ENCODE measurements at regions not wholly inside any gene's neighbourhood (a gene's known extent, or its start where the extent isn't known, plus 50 kb on each side); places are given as distances from the start of the nearest gene placed in this dataset.

DNA sequence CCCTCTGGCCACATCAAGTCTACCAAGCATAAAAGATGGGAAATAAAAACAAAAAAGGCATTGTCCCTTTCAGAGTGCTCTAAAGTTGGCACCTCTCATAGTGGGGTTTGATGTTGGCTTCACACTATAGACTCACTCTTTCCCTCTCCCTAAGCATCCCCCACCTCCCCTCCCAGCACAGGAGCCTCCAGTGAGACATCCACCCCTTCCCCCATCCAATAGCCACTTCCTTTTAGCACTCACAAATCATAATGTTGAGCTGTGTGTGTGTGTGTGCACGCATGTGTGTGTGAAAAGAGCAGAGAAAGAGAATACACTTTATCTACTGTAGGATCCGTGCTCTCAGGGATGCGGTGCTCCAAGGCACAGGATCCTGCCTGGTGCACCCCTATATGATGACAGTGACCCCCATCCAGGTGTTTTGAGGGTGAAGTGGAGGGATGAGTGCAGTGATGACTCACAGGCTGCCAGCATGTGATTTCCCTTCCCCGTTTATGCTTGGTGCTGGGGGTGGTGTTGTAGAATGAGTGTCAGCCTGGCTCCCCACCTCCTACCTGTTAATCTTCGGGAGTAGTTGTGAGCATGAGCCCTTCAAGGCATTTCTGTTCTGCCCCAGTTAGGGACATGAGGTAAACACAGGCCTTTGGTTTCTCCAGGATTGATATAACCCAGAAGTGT is 235.2 kb upstream of the B3GAT1 start:
- TF ChIP-seq, protein P1, sequence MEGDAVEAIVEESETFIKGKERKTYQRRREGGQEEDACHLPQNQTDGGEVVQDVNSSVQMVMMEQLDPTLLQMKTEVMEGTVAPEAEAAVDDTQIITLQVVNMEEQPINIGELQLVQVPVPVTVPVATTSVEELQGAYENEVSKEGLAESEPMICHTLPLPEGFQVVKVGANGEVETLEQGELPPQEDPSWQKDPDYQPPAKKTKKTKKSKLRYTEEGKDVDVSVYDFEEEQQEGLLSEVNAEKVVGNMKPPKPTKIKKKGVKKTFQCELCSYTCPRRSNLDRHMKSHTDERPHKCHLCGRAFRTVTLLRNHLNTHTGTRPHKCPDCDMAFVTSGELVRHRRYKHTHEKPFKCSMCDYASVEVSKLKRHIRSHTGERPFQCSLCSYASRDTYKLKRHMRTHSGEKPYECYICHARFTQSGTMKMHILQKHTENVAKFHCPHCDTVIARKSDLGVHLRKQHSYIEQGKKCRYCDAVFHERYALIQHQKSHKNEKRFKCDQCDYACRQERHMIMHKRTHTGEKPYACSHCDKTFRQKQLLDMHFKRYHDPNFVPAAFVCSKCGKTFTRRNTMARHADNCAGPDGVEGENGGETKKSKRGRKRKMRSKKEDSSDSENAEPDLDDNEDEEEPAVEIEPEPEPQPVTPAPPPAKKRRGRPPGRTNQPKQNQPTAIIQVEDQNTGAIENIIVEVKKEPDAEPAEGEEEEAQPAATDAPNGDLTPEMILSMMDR (IDR thresholded peaks at IDR 0.05; ENCODE audit: insufficient read depth, low read length, missing control alignments): no peak
- H3K4me3 ChIP-seq (ENCODE audit: low read depth, low read length): no peak overlapping the region
- CTCF ChIA-PET: no interaction called here
- POLR2A ChIA-PET: no interaction called here
- no peak for DNase-seq (ENCODE audit: low read depth, low spot score)

DNA sequence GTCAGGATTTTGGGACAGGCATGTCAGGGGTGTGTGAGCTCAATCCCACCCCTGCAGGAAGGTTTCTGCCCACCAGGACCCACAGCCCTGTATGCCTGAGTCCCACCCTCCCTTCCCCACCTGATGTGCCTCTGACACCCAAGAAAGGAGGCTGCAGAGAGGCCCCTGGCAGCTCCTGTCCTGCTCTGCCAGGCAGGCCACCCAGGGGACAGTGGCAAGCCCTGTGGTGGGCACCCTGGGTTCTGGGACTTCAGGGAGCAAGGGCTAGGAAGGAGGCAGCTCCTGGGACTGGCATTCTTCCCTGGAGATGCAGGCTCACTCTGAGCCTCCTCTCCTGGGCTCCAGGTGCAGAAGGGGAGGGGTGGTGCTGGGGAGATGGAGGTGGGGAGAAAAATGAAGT is 234.5 kb upstream of the B3GAT1 start:
- no peak for DNase-seq (ENCODE audit: low read depth, low spot score)

DNA sequence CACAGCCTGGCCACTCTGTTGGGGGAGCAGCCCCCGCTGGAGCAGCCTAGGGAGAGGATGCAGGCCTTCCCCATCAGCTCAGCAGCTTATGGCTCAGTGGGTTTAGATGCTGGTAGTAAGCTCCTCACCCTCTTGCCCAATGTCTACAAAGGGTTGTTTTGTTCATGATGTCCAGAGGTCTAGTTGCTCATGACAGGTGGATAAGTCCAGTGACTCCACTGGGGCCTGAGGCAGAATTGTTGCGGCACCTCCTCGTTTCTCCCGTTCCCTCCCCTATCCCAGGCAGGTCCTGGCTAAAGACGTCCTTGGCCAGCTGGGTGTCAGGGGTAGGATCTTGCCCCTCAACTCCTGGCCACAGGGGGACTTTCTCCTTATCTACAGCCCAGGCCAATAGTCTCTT is 233.5 kb upstream of the B3GAT1 start:
- H3K4me3 ChIP-seq (ENCODE audit: low read depth, low read length): no peak overlapping the region
- ChIA-PET POLR2A (no interaction called here), CTCF (no interaction called here)
- no peak for DNase-seq (ENCODE audit: low read depth, low spot score)
- TF ChIP-seq, protein P1 (IDR thresholded peaks at IDR 0.05; ENCODE audit: insufficient read depth, low read length, missing control alignments): no peak

More for the DNA sequence above, 234.5 kb upstream of the B3GAT1 start:
- ChIA-PET CTCF (no interaction called here), POLR2A (no interaction called here)
- H3K4me3 ChIP-seq (ENCODE audit: low read depth, low read length): no peak overlapping the region
- TF ChIP-seq, protein P1 (IDR thresholded peaks at IDR 0.05; ENCODE audit: insufficient read depth, low read length, missing control alignments): no peak

DNA sequence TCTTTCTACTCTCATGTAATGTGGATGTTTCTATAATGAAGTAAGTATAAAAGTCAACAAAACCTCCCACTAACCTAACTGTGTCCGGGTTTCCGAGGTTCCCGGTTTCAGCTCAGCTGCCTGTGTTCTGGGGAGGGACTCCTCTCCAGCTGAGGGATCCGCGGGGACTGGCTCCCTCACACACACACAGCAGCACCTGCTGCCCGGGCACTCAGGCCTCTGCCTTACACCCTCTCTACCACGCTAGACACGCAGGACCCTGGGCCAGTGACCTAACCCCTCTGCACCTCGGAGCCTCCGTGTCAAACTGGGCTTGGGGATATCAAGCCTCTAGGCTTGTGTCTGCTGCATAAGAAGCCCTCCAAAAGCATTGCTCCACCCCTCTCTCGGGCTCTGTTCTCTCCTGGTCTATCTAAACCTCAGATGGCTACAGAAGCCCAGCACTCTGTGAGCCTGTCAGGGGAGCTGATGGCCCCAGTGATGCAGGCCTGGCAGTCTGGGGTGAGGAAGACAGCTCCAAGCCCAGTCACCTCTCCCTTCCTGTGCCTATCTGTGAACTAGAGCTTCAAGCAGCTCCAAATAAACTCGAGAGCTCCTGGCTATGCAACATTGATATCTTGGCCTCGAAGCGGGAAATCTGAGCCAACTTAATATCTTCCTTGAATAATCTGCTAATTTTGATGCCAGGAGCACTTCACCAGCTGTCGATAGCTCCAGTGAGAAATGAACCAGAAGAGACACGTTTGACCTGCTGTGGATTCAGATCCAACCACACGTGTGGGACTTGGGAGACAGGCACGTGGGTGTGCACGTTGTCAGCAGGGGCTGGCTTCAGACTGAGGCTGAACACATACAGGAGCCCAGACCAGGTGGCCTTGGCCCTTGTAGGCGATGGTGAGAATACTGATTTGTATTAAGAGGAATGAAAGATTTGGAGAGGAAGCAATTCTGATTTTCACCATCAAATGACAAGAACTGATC is 232.7 kb upstream of the B3GAT1 start:
- no peak for DNase-seq (ENCODE audit: low read depth, low spot score)
- ChIA-PET CTCF (no interaction called here), POLR2A (no interaction called here)
- TF ChIP-seq, protein P1 (IDR thresholded peaks at IDR 0.05; ENCODE audit: insufficient read depth, low read length, missing control alignments): no peak
- no peak overlapping the region for H3K4me3 ChIP-seq (ENCODE audit: low read depth, low read length)

DNA sequence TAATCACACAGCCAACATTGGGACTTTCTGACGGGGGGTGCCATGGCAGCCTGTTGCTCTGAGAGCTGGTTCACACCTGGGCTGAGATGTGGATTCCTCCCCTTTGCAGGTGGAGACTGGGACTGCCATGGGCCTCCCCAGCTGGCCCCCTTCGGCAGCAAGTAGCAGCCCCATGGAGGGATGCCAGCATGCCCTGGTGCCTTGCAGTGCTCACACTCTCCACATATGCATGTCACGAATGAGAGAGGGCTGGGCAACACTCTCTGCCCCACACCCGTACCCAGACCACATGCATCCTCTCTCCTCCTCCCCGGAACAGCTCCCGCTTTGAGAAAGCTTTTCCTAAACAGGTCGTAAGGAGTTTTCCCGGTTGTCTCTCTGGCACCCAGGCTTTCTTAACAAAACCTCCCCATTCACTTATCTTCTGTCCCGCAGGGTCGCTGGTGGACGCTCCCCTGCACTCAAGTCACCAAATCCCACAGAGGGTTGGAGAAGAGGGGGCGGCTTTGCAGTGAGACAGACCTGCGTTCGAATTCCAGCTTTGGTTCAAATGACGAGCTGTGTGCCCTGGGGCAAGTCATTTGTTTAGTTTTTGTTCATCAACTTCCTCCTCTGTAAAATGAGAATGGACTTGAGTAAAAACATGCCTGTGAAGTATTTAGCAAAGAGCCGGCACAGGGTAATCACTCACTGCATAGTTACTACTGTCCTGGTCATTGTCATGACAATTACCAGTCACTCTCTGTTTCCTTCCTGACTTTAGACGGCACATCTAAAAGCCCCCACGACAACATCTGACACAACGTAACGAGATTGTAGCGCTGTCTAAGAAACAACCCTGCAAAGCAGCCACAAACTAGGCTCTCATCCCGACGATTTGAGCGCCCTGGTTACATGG is 231.3 kb upstream of the B3GAT1 start:
- CTCF ChIA-PET: no interaction called here
- POLR2A ChIA-PET: no interaction called here
- no peak for DNase-seq (ENCODE audit: low read depth, low spot score)
- H3K4me3 ChIP-seq (ENCODE audit: low read depth, low read length): no peak overlapping the region
- TF ChIP-seq, protein P1 (IDR thresholded peaks at IDR 0.05; ENCODE audit: insufficient read depth, low read length, missing control alignments): no peak

Data from AG04449 (cell line).